Activated naive CD4-positive, alpha-beta T cell treated with anti-CD3 and anti-CD28 coated beads, Interleukin-2, amount 10 ng/mL, durations not matched to agents 7 days and 5 days (primary cell): ENCODE measurements at regions not wholly inside any gene's neighbourhood (a gene's known extent, or its start where the extent isn't known, plus 50 kb on each side); places are given as distances from the start of the nearest gene placed in this dataset.

Experiments used
- CTCF ChIA-PET: fragments of 350-600 bp; sonication (Branson Sonifier 250); formaldehyde crosslinking; loops from one replicate; lab custom pipeline; 2021; ENCODE audit warnings: antibody characterized with exemption; lab: Charles Lee
- DNase-seq: peaks from one replicate; pipeline ENCODE4 v3.0.0-alpha.2; 2020
- H3K27ac Mint-ChIP-seq: one replicate; pipeline ENCODE4 v1.8.0; 2021; ENCODE audit warnings: mild to moderate bottlenecking, moderate library complexity, mixed read lengths
- H3K27me3 Mint-ChIP-seq: one replicate; pipeline ENCODE4 v1.8.0; 2021; ENCODE audit warnings: mild to moderate bottlenecking, mixed read lengths
- H3K36me3 Mint-ChIP-seq: one replicate; pipeline ENCODE4 v1.8.0; 2021; ENCODE audit warnings: mixed read lengths
- H3K4me1 Mint-ChIP-seq: one replicate; pipeline ENCODE4 v1.8.0; 2021; ENCODE audit warnings: mixed read lengths
- H3K4me3 Mint-ChIP-seq: one replicate; pipeline ENCODE4 v1.8.0; 2021; ENCODE audit warnings: mild to moderate bottlenecking, moderate library complexity, mixed read lengths
- H3K9me3 Mint-ChIP-seq: one replicate; pipeline ENCODE4 v1.8.0; 2021; ENCODE audit warnings: mixed read lengths

GRCh38 chr3:117790235-117790987 is 1080.8 kb downstream of the TUSC7 start:
- no peak overlapping the region for H3K27ac Mint-ChIP-seq
- no peaks in the 10 kb centered on the region for H3K9me3 Mint-ChIP-seq
- H3K4me3 Mint-ChIP-seq: no peak overlapping the region
- DNase-seq: no peak
- H3K36me3 Mint-ChIP-seq: no peaks in the 10 kb centered on the region
- CTCF ChIA-PET: no interaction called here
- H3K4me1 Mint-ChIP-seq: no peaks in the 10 kb centered on the region
- no peaks in the 10 kb centered on the region for H3K27me3 Mint-ChIP-seq

GRCh38 chr3:117793622-117794265 is 1084.2 kb downstream of the TUSC7 start:
- Mint-ChIP-seq H3K4me3 (no peak overlapping the region), H3K4me1 (no peaks in the 10 kb centered on the region), H3K27ac (no peak overlapping the region), H3K9me3 (peaks cover under 1% of the 10 kb centered on the region), H3K36me3 (no peaks in the 10 kb centered on the region), H3K27me3 (no peaks in the 10 kb centered on the region)
- CTCF ChIA-PET: no interaction called here
- no peak for DNase-seq

- no peak overlapping the region for H3K27ac Mint-ChIP-seq
- no peak for DNase-seq
- no peaks in the 10 kb centered on the region for H3K36me3 Mint-ChIP-seq
- H3K4me3 Mint-ChIP-seq: no peak overlapping the region
- H3K9me3 Mint-ChIP-seq: peaks cover 3% of the 10 kb centered on the region
- no peaks in the 10 kb centered on the region for H3K27me3 Mint-ChIP-seq
- H3K4me1 Mint-ChIP-seq: no peaks in the 10 kb centered on the region
- CTCF ChIA-PET: no interaction called here
These were observed 1088.6 kb downstream of the TUSC7 start for GRCh38 chr3:117798221-117798620.

- Mint-ChIP-seq H3K4me1 (no peaks in the 10 kb centered on the region), H3K4me3 (no peak overlapping the region), H3K27me3 (no peaks in the 10 kb centered on the region), H3K9me3 (peaks cover 3% of the 10 kb centered on the region), H3K36me3 (no peaks in the 10 kb centered on the region), H3K27ac (no peak overlapping the region)
- CTCF ChIA-PET: no interaction called here
- DNase-seq: no peak
These were observed 1089.3 kb downstream of the TUSC7 start for GRCh38 chr3:117798687-117799386.

GRCh38 chr3:117799387-117799735 is 1089.8 kb downstream of the TUSC7 start:
- Mint-ChIP-seq H3K9me3 (peaks cover 3% of the 10 kb centered on the region), H3K4me3 (no peak overlapping the region), H3K27me3 (no peaks in the 10 kb centered on the region), H3K36me3 (no peaks in the 10 kb centered on the region), H3K27ac (no peak overlapping the region), H3K4me1 (no peaks in the 10 kb centered on the region)
- CTCF ChIA-PET: no interaction called here
- no peak for DNase-seq

- Mint-ChIP-seq H3K27me3 (no peaks in the 10 kb centered on the region), H3K4me3 (no peak overlapping the region), H3K27ac (no peak overlapping the region), H3K36me3 (no peaks in the 10 kb centered on the region), H3K4me1 (no peaks in the 10 kb centered on the region), H3K9me3 (peaks cover 3% of the 10 kb centered on the region)
- CTCF ChIA-PET: no interaction called here
- DNase-seq: no peak
These were observed 1092.3 kb downstream of the TUSC7 start for GRCh38 chr3:117801912-117802239.

GRCh38 chr3:117809186-117810081 is 1099.9 kb downstream of the TUSC7 start:
- no peaks in the 10 kb centered on the region for H3K9me3 Mint-ChIP-seq
- no peak for DNase-seq
- CTCF ChIA-PET: no interaction called here
- no peak overlapping the region for H3K27ac Mint-ChIP-seq
- H3K4me3 Mint-ChIP-seq: no peak overlapping the region
- no peaks in the 10 kb centered on the region for H3K36me3 Mint-ChIP-seq
- no peaks in the 10 kb centered on the region for H3K4me1 Mint-ChIP-seq
- no peaks in the 10 kb centered on the region for H3K27me3 Mint-ChIP-seq

GRCh38 chr3:117811786-117812185 is 1102.2 kb downstream of the TUSC7 start:
- no peak overlapping the region for H3K27ac Mint-ChIP-seq
- CTCF ChIA-PET: no interaction called here
- no peaks in the 10 kb centered on the region for H3K4me1 Mint-ChIP-seq
- H3K36me3 Mint-ChIP-seq: no peaks in the 10 kb centered on the region
- H3K27me3 Mint-ChIP-seq: no peaks in the 10 kb centered on the region
- no peak overlapping the region for H3K4me3 Mint-ChIP-seq
- H3K9me3 Mint-ChIP-seq: no peaks in the 10 kb centered on the region
- DNase-seq: no peak

GRCh38 chr3:117814975-117815374 is 1105.4 kb downstream of the TUSC7 start:
- Mint-ChIP-seq H3K9me3 (no peaks in the 10 kb centered on the region), H3K27me3 (no peaks in the 10 kb centered on the region), H3K36me3 (no peaks in the 10 kb centered on the region), H3K27ac (no peak overlapping the region), H3K4me3 (no peak overlapping the region), H3K4me1 (no peaks in the 10 kb centered on the region)
- no peak for DNase-seq
- CTCF ChIA-PET: no interaction called here

- Mint-ChIP-seq H3K27ac (no peak overlapping the region), H3K4me3 (no peak overlapping the region), H3K4me1 (no peaks in the 10 kb centered on the region)
These were observed 1107.5 kb downstream of the TUSC7 start for GRCh38 chr3:117817103-117817502.

GRCh38 chr3:117818592-117818991 is 1109.0 kb downstream of the TUSC7 start:
- Mint-ChIP-seq H3K4me1 (no peaks in the 10 kb centered on the region), H3K27me3 (no peaks in the 10 kb centered on the region), H3K27ac (no peak overlapping the region), H3K36me3 (no peaks in the 10 kb centered on the region), H3K9me3 (no peaks in the 10 kb centered on the region), H3K4me3 (no peak overlapping the region)
- no peak for DNase-seq
- CTCF ChIA-PET: no interaction called here

More at GRCh38 chr3:117817103-117817502, 1107.5 kb downstream of the TUSC7 start:
- no peaks in the 10 kb centered on the region for H3K9me3 Mint-ChIP-seq
- H3K27me3 Mint-ChIP-seq: no peaks in the 10 kb centered on the region
- H3K36me3 Mint-ChIP-seq: no peaks in the 10 kb centered on the region
- CTCF ChIA-PET: no interaction called here
- no peak for DNase-seq

- Mint-ChIP-seq H3K27me3 (no peaks in the 10 kb centered on the region), H3K36me3 (no peaks in the 10 kb centered on the region), H3K4me1 (no peaks in the 10 kb centered on the region), H3K9me3 (no peaks in the 10 kb centered on the region), H3K4me3 (no peak overlapping the region), H3K27ac (no peak overlapping the region)
- CTCF ChIA-PET: no interaction called here
- DNase-seq: no peak
These were observed 1111.2 kb downstream of the TUSC7 start for GRCh38 chr3:117820658-117821299.

- Mint-ChIP-seq H3K4me3 (no peak overlapping the region), H3K27me3 (no peaks in the 10 kb centered on the region), H3K27ac (no peak overlapping the region), H3K4me1 (no peaks in the 10 kb centered on the region), H3K36me3 (no peaks in the 10 kb centered on the region), H3K9me3 (no peaks in the 10 kb centered on the region)
- CTCF ChIA-PET: no interaction called here
- DNase-seq: no peak
These were observed 1112.8 kb downstream of the TUSC7 start for GRCh38 chr3:117822416-117822815.

- CTCF ChIA-PET: no interaction called here
- no peaks in the 10 kb centered on the region for H3K4me1 Mint-ChIP-seq
- no peak overlapping the region for H3K27ac Mint-ChIP-seq
- H3K27me3 Mint-ChIP-seq: no peaks in the 10 kb centered on the region
- no peaks in the 10 kb centered on the region for H3K9me3 Mint-ChIP-seq
- H3K36me3 Mint-ChIP-seq: no peaks in the 10 kb centered on the region
- no peak for DNase-seq
- no peak overlapping the region for H3K4me3 Mint-ChIP-seq
These were observed 1126.7 kb downstream of the TUSC7 start for GRCh38 chr3:117836296-117836695.
